ENCODE measurements at regions not wholly inside any gene's neighbourhood (a gene's known extent, or its start where the extent isn't known, plus 50 kb on each side); places are given as distances from the start of the nearest gene placed in this dataset.
"Not testable (repeated sequence)": the region's sequence is repeated elsewhere in the genome, so short reads cannot be mapped to it uniquely, and the experiment has no call there.

- H3K9ac ChIP-seq (ENCODE audit: low read length); H3K36me3 ChIP-seq (ENCODE audit: control insufficient read depth, insufficient read depth, low read length); H3K4me1 ChIP-seq (ENCODE audit: control insufficient read depth, insufficient read depth, low read length); H3K27me3 ChIP-seq (ENCODE audit: control insufficient read depth, insufficient read depth, low read length); H3K4me3 ChIP-seq (ENCODE audit: low read length); H3K9me3 ChIP-seq (ENCODE audit: control insufficient read depth, low read length): not testable (repeated sequence)
These were observed 444.4 kb downstream of the TMEM121 start for GRCh38 chr14:105970821-105971220.

DNA sequence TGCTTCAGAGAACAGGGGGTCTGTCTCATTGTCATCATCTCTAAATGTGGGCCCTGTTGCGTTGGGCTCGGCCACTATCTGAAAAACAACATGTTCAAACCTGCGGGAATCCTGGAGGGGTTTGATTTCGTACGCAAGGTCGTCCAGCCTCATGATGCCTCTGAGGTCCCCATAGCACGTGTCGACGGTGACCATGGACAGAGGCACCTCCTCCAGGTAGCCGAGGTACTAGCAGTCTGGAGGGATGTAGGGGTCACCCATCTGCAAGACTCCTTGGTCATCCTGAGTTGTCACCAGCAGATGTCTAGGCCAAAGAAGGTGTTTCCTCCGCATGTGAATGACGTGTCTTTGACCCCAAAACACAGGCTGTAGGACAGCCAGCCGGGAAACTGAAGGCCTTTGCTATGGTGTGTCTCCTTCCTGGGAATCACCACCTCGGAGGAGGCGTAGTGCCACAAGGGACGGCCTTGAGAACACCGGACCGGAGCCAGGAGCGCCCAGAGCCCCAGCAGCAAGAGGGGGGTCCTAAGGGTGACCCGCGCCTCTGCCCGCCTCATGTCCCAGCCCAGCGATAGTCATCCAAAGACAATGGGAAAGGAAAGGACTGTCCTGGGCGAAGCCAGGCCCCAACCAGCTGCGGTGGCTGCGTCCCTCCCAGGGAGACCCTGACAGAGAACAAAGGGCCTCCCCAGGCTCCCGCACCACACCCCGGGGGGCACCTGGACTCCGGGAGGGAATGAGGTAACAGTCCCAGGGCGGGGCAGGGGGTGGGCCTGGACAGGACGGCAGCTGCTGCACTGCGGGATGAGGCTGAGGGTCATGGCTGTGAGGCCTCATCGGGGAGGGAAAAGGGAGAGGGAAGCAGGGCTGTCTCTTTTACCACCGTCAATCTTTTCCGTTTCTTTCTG, 445.5 kb downstream of the TMEM121 start:
- Histone ChIP-seq H3K4me1 (ENCODE audit: control insufficient read depth, insufficient read depth, low read length) (no peaks in the 10 kb centered on the region), H3K9me3 (ENCODE audit: control insufficient read depth, low read length) (no peaks in the 10 kb centered on the region), H3K36me3 (ENCODE audit: control insufficient read depth, insufficient read depth, low read length) (no peaks in the 10 kb centered on the region), H3K27me3 (ENCODE audit: control insufficient read depth, insufficient read depth, low read length) (no peaks in the 10 kb centered on the region), H3K4me3 (ENCODE audit: low read length) (no peak overlapping the region), H3K9ac (ENCODE audit: low read length) (no peak overlapping the region)

- Histone ChIP-seq H3K9ac (ENCODE audit: low read length) (no peak overlapping the region), H3K36me3 (ENCODE audit: control insufficient read depth, insufficient read depth, low read length) (no peaks in the 10 kb centered on the region), H3K4me1 (ENCODE audit: control insufficient read depth, insufficient read depth, low read length) (no peaks in the 10 kb centered on the region), H3K9me3 (ENCODE audit: control insufficient read depth, low read length) (no peaks in the 10 kb centered on the region), H3K4me3 (ENCODE audit: low read length) (no peak overlapping the region), H3K27me3 (ENCODE audit: control insufficient read depth, insufficient read depth, low read length) (no peaks in the 10 kb centered on the region)
These were observed 448.5 kb downstream of the TMEM121 start for GRCh38 chr14:105974902-105975301.

DNA sequence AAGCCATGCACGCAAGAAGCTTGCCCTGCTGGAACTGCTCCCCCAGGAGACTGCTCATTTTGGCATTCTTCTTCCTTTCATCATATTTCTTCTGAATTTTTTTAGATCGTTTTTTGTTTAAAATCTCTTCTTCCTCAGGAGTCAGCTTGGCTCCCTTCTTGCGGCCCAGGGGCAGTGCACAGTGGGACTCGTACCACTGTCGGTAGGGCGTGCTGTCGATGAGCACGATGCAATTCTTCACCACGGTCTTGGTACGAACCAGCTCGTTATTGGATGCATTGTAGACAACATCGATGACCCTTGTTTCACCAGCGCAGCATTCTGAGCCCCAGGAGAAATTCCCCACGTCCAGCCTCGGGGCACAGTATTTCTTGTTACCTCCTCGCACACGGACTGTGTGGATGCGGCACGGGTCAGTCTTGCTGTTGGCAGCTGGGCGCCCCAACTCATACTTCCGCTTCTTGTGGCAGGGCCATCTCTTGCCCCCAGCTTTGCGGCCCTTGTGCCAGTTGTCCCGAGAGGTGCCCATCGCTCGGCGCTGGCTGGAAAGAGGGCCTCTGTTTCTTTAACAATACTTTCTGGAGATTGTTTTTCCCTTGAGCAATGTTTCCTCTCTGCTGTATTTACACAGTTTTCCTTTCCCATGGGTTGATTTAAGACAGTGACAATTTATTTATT, 452.4 kb downstream of the TMEM121 start:
- no peaks in the 10 kb centered on the region for H3K4me1 ChIP-seq (ENCODE audit: control insufficient read depth, insufficient read depth, low read length)
- H3K9ac ChIP-seq (ENCODE audit: low read length), result no peak overlapping the region
- no peaks in the 10 kb centered on the region for H3K36me3 ChIP-seq (ENCODE audit: control insufficient read depth, insufficient read depth, low read length)
- H3K4me3 ChIP-seq (ENCODE audit: low read length), result no peak overlapping the region
- no peaks in the 10 kb centered on the region for H3K9me3 ChIP-seq (ENCODE audit: control insufficient read depth, low read length)
- no peaks in the 10 kb centered on the region for H3K27me3 ChIP-seq (ENCODE audit: control insufficient read depth, insufficient read depth, low read length)

GRCh38 chr14:105979446-105979845, 453.1 kb downstream of the TMEM121 start:
- H3K4me3 ChIP-seq (ENCODE audit: low read length), result no peak overlapping the region
- no peaks in the 10 kb centered on the region for H3K4me1 ChIP-seq (ENCODE audit: control insufficient read depth, insufficient read depth, low read length)
- H3K9me3 ChIP-seq (ENCODE audit: control insufficient read depth, low read length), result no peaks in the 10 kb centered on the region
- no peak overlapping the region for H3K9ac ChIP-seq (ENCODE audit: low read length)
- H3K27me3 ChIP-seq (ENCODE audit: control insufficient read depth, insufficient read depth, low read length), result no peaks in the 10 kb centered on the region
- no peaks in the 10 kb centered on the region for H3K36me3 ChIP-seq (ENCODE audit: control insufficient read depth, insufficient read depth, low read length)

- Histone ChIP-seq H3K9me3 (ENCODE audit: control insufficient read depth, low read length) (no peaks in the 10 kb centered on the region), H3K4me3 (ENCODE audit: low read length) (no peak overlapping the region), H3K9ac (ENCODE audit: low read length) (no peak overlapping the region), H3K4me1 (ENCODE audit: control insufficient read depth, insufficient read depth, low read length) (no peaks in the 10 kb centered on the region), H3K36me3 (ENCODE audit: control insufficient read depth, insufficient read depth, low read length) (no peaks in the 10 kb centered on the region), H3K27me3 (ENCODE audit: control insufficient read depth, insufficient read depth, low read length) (no peaks in the 10 kb centered on the region)
These were observed 453.8 kb downstream of the TMEM121 start for GRCh38 chr14:105980224-105980623.

- not testable (repeated sequence) for H3K4me3 ChIP-seq (ENCODE audit: low read length); H3K9me3 ChIP-seq (ENCODE audit: control insufficient read depth, low read length); H3K4me1 ChIP-seq (ENCODE audit: control insufficient read depth, insufficient read depth, low read length); H3K27me3 ChIP-seq (ENCODE audit: control insufficient read depth, insufficient read depth, low read length); H3K36me3 ChIP-seq (ENCODE audit: control insufficient read depth, insufficient read depth, low read length); H3K9ac ChIP-seq (ENCODE audit: low read length)
These were observed 455.3 kb downstream of the TMEM121 start for GRCh38 chr14:105981517-105982302.

GRCh38 chr14:105982664-105983063, 456.3 kb downstream of the TMEM121 start:
- no peaks in the 10 kb centered on the region for H3K36me3 ChIP-seq (ENCODE audit: control insufficient read depth, insufficient read depth, low read length)
- H3K27me3 ChIP-seq (ENCODE audit: control insufficient read depth, insufficient read depth, low read length), result no peaks in the 10 kb centered on the region
- no peaks in the 10 kb centered on the region for H3K4me1 ChIP-seq (ENCODE audit: control insufficient read depth, insufficient read depth, low read length)
- no peaks in the 10 kb centered on the region for H3K9me3 ChIP-seq (ENCODE audit: control insufficient read depth, low read length)
- H3K4me3 ChIP-seq (ENCODE audit: low read length), result no peak overlapping the region
- no peak overlapping the region for H3K9ac ChIP-seq (ENCODE audit: low read length)

DNA sequence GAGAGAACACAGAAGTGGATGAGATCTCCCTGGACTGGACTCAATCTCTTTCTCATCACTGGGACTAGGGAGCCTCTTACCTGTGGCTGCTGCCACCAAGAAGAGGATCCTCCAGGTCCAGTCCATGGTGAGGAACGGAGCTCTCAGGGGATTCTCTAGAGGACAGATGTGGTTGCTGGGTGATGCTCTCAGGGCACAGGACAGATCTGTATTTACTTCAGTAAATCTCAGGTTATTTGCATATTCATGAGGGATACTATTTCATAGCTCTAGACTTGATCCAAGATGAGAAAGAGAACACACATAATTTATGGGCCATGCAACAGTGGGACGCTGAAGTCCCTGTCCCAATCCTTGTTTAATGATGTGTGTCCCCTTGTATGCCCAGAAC, 460.5 kb downstream of the TMEM121 start:
- H3K4me1 ChIP-seq (ENCODE audit: control insufficient read depth, insufficient read depth, low read length), result no peaks in the 10 kb centered on the region
- H3K9ac ChIP-seq (ENCODE audit: low read length), result no peak overlapping the region
- no peaks in the 10 kb centered on the region for H3K36me3 ChIP-seq (ENCODE audit: control insufficient read depth, insufficient read depth, low read length)
- no peaks in the 10 kb centered on the region for H3K9me3 ChIP-seq (ENCODE audit: control insufficient read depth, low read length)
- no peaks in the 10 kb centered on the region for H3K27me3 ChIP-seq (ENCODE audit: control insufficient read depth, insufficient read depth, low read length)
- no peak overlapping the region for H3K4me3 ChIP-seq (ENCODE audit: low read length)

DNA sequence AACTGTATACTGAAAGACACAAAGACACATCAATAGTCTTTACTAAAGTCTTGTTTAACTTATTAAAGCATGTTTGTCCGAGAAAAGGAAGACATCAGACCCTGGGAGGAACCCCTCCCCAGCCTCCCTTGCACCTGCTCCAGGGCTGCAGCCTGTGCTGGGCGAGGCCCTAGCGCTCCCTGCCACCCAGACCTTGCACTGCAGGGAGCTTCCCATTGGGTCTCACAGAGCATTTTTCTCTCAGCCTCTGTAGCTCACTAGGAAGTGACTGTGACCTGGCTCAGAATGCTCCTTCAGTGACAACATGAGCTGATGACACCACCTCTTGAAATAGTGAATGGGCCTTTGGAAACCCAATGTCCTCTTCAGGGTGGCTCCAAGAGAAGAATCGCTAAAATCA, 461.2 kb downstream of the TMEM121 start:
- H3K9me3 ChIP-seq (ENCODE audit: control insufficient read depth, low read length), result no peaks in the 10 kb centered on the region
- no peaks in the 10 kb centered on the region for H3K27me3 ChIP-seq (ENCODE audit: control insufficient read depth, insufficient read depth, low read length)
- H3K9ac ChIP-seq (ENCODE audit: low read length), result no peak overlapping the region
- no peaks in the 10 kb centered on the region for H3K36me3 ChIP-seq (ENCODE audit: control insufficient read depth, insufficient read depth, low read length)
- H3K4me3 ChIP-seq (ENCODE audit: low read length), result no peak overlapping the region
- H3K4me1 ChIP-seq (ENCODE audit: control insufficient read depth, insufficient read depth, low read length), result no peaks in the 10 kb centered on the region

- no peaks in the 10 kb centered on the region for H3K4me1 ChIP-seq (ENCODE audit: control insufficient read depth, insufficient read depth, low read length)
- no peak overlapping the region for H3K4me3 ChIP-seq (ENCODE audit: low read length)
These were observed 463.4 kb downstream of the TMEM121 start for GRCh38 chr14:105989566-105990302.

More at GRCh38 chr14:105989566-105990302, 463.4 kb downstream of the TMEM121 start:
- Histone ChIP-seq H3K27me3 (ENCODE audit: control insufficient read depth, insufficient read depth, low read length) (no peaks in the 10 kb centered on the region), H3K9ac (ENCODE audit: low read length) (no peak overlapping the region), H3K9me3 (ENCODE audit: control insufficient read depth, low read length) (no peaks in the 10 kb centered on the region), H3K36me3 (ENCODE audit: control insufficient read depth, insufficient read depth, low read length) (no peaks in the 10 kb centered on the region)
